K562 (cell line): ENCODE measurements at regions not wholly inside any gene's neighbourhood (a gene's known extent, or its start where the extent isn't known, plus 50 kb on each side); places are given as distances from the start of the nearest gene placed in this dataset.

ENCODE experiments used
- ATAC-seq: fragments of 200-7000 bp; cut with Tn5 transposase; 3 replicates; pipeline ENCODE4 v1.9.1; 2020; ENCODE audit warnings: moderate library complexity
- BruUV-seq: library from RNA; stranded (reverse); fragments of 400-500 nt; replicated peaks from 2 replicates; lab custom pipeline; 2021; lab: Mats Ljungman, UMichigan
- CTCF ChIA-PET: fragments of 300-600 bp; formaldehyde crosslinking; extraction: SDS; loops from one replicate; lab custom pipeline; 2021; ENCODE audit warnings: low intra/inter-chr PET ratio; lab: Yijun Ruan, JAX
- POLR2A ChIA-PET: fragments of 300-600, 350-650 bp; sonication (Branson Sonifier 250); formaldehyde crosslinking; extraction: SDS; loops from one replicate; lab custom pipeline; 2021; ENCODE audit warnings: antibody characterized with exemption, inconsistent platforms; lab: Yijun Ruan, JAX
- DNase-seq, 4 experiments: peaks; one replicate each; pipeline versions ENCODE4 v3.0.0 to v3.0.0-alpha.2; 2011 to 2018; ENCODE audit warnings: low spot score in 3 of 4, mixed read lengths in 3 of 4; ENCODE audit errors: extremely low read depth in 1 of 4
- FAIRE-seq: peaks from 2 replicates; lab custom pipeline; 2011; peaks lifted over from hg19 to GRCh38; lab: Jason Lieb, UNC
- H2AFZ ChIP-seq: 2 replicates; pipeline ENCODE4 v1.6.0; 2011; ENCODE audit warnings: low read depth, low read length, control low read depth, inconsistent platforms
- H3K27ac ChIP-seq: fragments of 200-600 bp; 3 replicates; pipeline ENCODE4 v1.8.0; 2011; ENCODE audit warnings: low read depth, mild to moderate bottlenecking, control low read depth, inconsistent platforms, low read length, moderate library complexity, mixed read lengths; ENCODE audit errors: extremely low read depth
- H3K27me3 ChIP-seq, 2 experiments: fragments of 300-600 bp in 1 of 2; 2 replicates in 1 of 2; 3 replicates in 1 of 2; pipeline versions ENCODE4 v1.6.0 to v1.8.0; 2011; ENCODE audit warnings: inconsistent platforms in 2 of 2, low read length in 2 of 2, mild to moderate bottlenecking in 1 of 2, mixed read lengths in 1 of 2, moderate library complexity in 1 of 2; ENCODE audit not compliant: control insufficient read depth in 2 of 2, insufficient read depth in 2 of 2
- H3K36me3 ChIP-seq: fragments of 300-600 bp; 3 replicates; pipeline ENCODE4 v1.8.0; 2011; ENCODE audit warnings: mild to moderate bottlenecking, low read length, inconsistent platforms; ENCODE audit not compliant: control insufficient read depth, insufficient read depth
- H3K4me1 ChIP-seq, 2 experiments: fragments of 200-600 bp in 1 of 2; replicated peaks in 1 of 2; 2 replicates in 1 of 2; 3 replicates in 1 of 2; pipeline versions ENCODE4 v1.5.1 to v1.8.0; 2011; ENCODE audit warnings: inconsistent platforms in 2 of 2, low read length in 2 of 2, mild to moderate bottlenecking in 1 of 2, mixed read lengths in 1 of 2, moderate library complexity in 1 of 2; ENCODE audit not compliant: control insufficient read depth in 2 of 2, insufficient read depth in 2 of 2
- H3K4me2 ChIP-seq: 2 replicates; pipeline ENCODE4 v1.6.1; 2011; ENCODE audit warnings: low read length, control low read depth, inconsistent platforms, mixed read lengths; ENCODE audit not compliant: insufficient read depth
- H3K4me3 ChIP-seq: fragments of 200-600 bp; sonication (generic), shearing (Covaris generic); 2 replicates; pipeline ENCODE4 v1.5.1; 2016; ENCODE audit warnings: control low read depth, inconsistent platforms
- H3K79me2 ChIP-seq: fragments of 200-600 bp; 3 replicates; pipeline ENCODE4 v1.8.0; 2011; ENCODE audit warnings: low read length, inconsistent platforms; ENCODE audit not compliant: control insufficient read depth, insufficient read depth
- H3K9ac ChIP-seq, 2 experiments: 2 replicates each; pipeline versions ENCODE4 v1.6.0 to v1.6.1; 2011; ENCODE audit warnings: low read depth in 2 of 2, low read length in 2 of 2, control low read depth in 1 of 2, inconsistent platforms in 1 of 2, mild to moderate bottlenecking in 1 of 2, mixed read lengths in 1 of 2; ENCODE audit not compliant: insufficient read depth in 1 of 2
- H3K9me1 ChIP-seq: one replicate; pipeline ENCODE4 v1.6.0; 2011; ENCODE audit warnings: inconsistent platforms, mild to moderate bottlenecking, low read length, moderate library complexity; ENCODE audit not compliant: control insufficient read depth, insufficient read depth
- H3K9me3 ChIP-seq: replicated peaks from 2 replicates; pipeline ENCODE4 v1.5.1; 2011; ENCODE audit warnings: low read depth, low read length, inconsistent platforms; ENCODE audit not compliant: control insufficient read depth, insufficient read depth
- H4K20me1 ChIP-seq: replicated peaks from 2 replicates; pipeline ENCODE4 v1.6.1; 2011; ENCODE audit warnings: low read length, inconsistent platforms, mixed read lengths; ENCODE audit not compliant: control insufficient read depth, insufficient read depth
- CREBBP ChIP-seq: IDR thresholded peaks from one replicate; pipeline ENCODE4 v1.6.1; 2012; ENCODE audit warnings: low read depth, mild to moderate bottlenecking, control low read depth, inconsistent platforms, low read length
- MEIS2 ChIP-seq: fragments of 450-650 bp; IDR thresholded peaks from 2 replicates; pipeline ENCODE4 v1.6.1; 2014; ENCODE audit warnings: mild to moderate bottlenecking; ENCODE audit not compliant: partially characterized antibody
- MYNN ChIP-seq, 2 experiments: sonication (generic); formaldehyde crosslinking in 1 of 2; IDR thresholded peaks; 2 replicates each; pipeline versions ENCODE4 v1.5.0 to v1.6.1; 2016 to 2020; ENCODE audit warnings: antibody characterized with exemption in 1 of 2, missing genetic modification reagents in 1 of 2
- WGBS: fragments of 100-300 bp; shearing (Covaris generic); methylation state at CpG from one replicate; pipeline ENCODE4 v1.1.6; 2016; ENCODE audit warnings: low coverage, mixed read lengths; ENCODE audit not compliant: insufficient coverage; ENCODE audit errors: missing lambda C conversion rate; 5-methylcytosine and 5-hydroxymethylcytosine counted together
- in situ Hi-C: fragments of 300-500 bp; cut with MboI; formaldehyde crosslinking; loops from 4 replicates; pipeline ENCODE4 v1.15.0; 2018; ENCODE audit warnings: inconsistent platforms, mixed read lengths
- intact Hi-C: fragments of 100-400 bp; cut with micrococcal nuclease; formaldehyde crosslinking; loops from 2 replicates; pipeline ENCODE4 v1.14.2; 2022

GRCh38 chr3:59559721-59560435 lies 510.1 kb upstream of the CFAP20DC start (continued):
- peak; percentile 41 for TF ChIP-seq MEIS2

GRCh38 chr3:59558906-59559720 lies 509.3 kb upstream of the CFAP20DC start:
- in situ Hi-C loops (loop anchor here (25.0 kb wide), 1 partner anchor 1828 kb away; no protein-coding TSS in a partner anchor), intact Hi-C loops (no loop called here)
- POLR2A ChIA-PET = no interaction called here
- H3K4me1 ChIP-seq = no peaks in the 10 kb centered on the region
- no peak overlapping the region for H3K4me2 ChIP-seq
- no peaks in the 10 kb centered on the region for H4K20me1 ChIP-seq
- H3K4me3 ChIP-seq = no peak overlapping the region
- DNase-seq = no peak
- H3K9me3 ChIP-seq = no peaks in the 10 kb centered on the region
- H3K27me3 ChIP-seq = no peaks in the 10 kb centered on the region
- BruUV-seq = no TSS peak
- H3K9ac ChIP-seq = no peak overlapping the region
- H3K79me2 ChIP-seq = no peaks in the 10 kb centered on the region
- H3K36me3 ChIP-seq = no peaks in the 10 kb centered on the region
- H2AFZ ChIP-seq = no peak overlapping the region
- H3K27ac ChIP-seq = no peak overlapping the region
- WGBS = 0% methylated on average over 1 of the region's 1 CpG
- no peak for TF ChIP-seq CREBBP
- peak; percentile 64; the same call in 1 of the 2 replicates for TF ChIP-seq MYNN (IDR thresholded peaks at IDR 0.05)
- TF ChIP-seq MYNN (CRISPR knock-in tag; IDR thresholded peaks at IDR 0.05) = peak; percentile 77; the same call in 1 of the 2 replicates
- no peak for FAIRE-seq
- no peak for ATAC-seq
- CTCF ChIA-PET = no interaction called here
- H3K9me1 ChIP-seq = no peaks in the 10 kb centered on the region
